Mucosa of rectum (tissue), 2 donors: ENCODE measurements at regions not wholly inside any gene's neighbourhood (a gene's known extent, or its start where the extent isn't known, plus 50 kb on each side); places are given as distances from the start of the nearest gene placed in this dataset.

Source experiments
- H3K27ac ChIP-seq, 2 donors: one replicate each; pipeline ENCODE4 v1.7.0; 2013; ENCODE audit warnings: inconsistent platforms in 2 of 2, low read depth in 2 of 2, low read length in 2 of 2
- H3K27me3 ChIP-seq, 2 donors: one replicate each; pipeline ENCODE4 v1.7.0; 2013; ENCODE audit warnings: low read length in 2 of 2; ENCODE audit not compliant: control insufficient read depth in 2 of 2, insufficient read depth in 2 of 2
- H3K36me3 ChIP-seq, 2 donors: one replicate each; pipeline ENCODE4 v1.7.0; 2013; ENCODE audit warnings: low read length in 2 of 2; ENCODE audit not compliant: control insufficient read depth in 2 of 2, insufficient read depth in 2 of 2
- H3K4me1 ChIP-seq, 2 donors: one replicate each; pipeline ENCODE4 v1.7.0; 2013; ENCODE audit warnings: low read length in 2 of 2, mild to moderate bottlenecking in 1 of 2; ENCODE audit not compliant: control insufficient read depth in 2 of 2, insufficient read depth in 2 of 2
- H3K4me3 ChIP-seq, 2 donors: one replicate each; pipeline ENCODE4 v1.7.0; 2013; ENCODE audit warnings: low read length in 2 of 2
- H3K9ac ChIP-seq, 2 donors: one replicate each; pipeline ENCODE4 v1.7.0; 2013; ENCODE audit warnings: low read length in 2 of 2, low read depth in 1 of 2, mild to moderate bottlenecking in 1 of 2
- H3K9me3 ChIP-seq, 2 donors: one replicate each; pipeline ENCODE4 v1.7.0; 2013; ENCODE audit warnings: low read length in 2 of 2; ENCODE audit not compliant: control insufficient read depth in 2 of 2
- donor health status: healthy.
- donor health status: Normal muscosa, but diverticular disease.

DNA sequence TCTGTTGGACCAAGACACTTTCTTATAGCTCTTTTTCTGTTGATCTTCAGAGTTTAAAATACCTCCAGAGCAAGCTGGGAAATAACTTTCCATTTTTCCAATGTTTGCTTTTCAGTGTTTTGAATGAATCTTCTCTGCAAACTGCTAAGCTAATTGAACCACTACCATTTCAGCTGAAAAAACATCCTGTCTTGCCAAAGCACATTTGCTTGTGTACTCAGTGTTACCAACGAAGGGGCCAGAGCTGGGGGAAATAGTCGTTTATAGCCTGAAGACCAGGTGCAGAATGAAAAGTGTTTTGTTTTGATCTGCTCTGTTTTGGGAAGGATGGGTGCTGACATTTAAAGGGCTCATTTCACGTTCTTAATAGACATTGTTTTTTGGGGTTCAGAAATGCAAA is 88.4 kb upstream of the CLNK start:
- no peak overlapping the region for H3K9ac ChIP-seq
- no peaks in the 10 kb centered on the region for H3K9me3 ChIP-seq
- no peak overlapping the region for H3K27ac ChIP-seq
- no peaks in the 10 kb centered on the region for H3K36me3 ChIP-seq
- H3K27me3 ChIP-seq = no peaks in the 10 kb centered on the region
- H3K4me3 ChIP-seq = no peak overlapping the region
- H3K4me1 ChIP-seq = no peaks in the 10 kb centered on the region

- Histone ChIP-seq H3K27ac (no peak overlapping the region), H3K9me3 (no peaks in the 10 kb centered on the region), H3K4me1 (no peaks in the 10 kb centered on the region), H3K27me3 (no peaks in the 10 kb centered on the region), H3K9ac (no peak overlapping the region), H3K4me3 (no peak overlapping the region), H3K36me3 (no peaks in the 10 kb centered on the region)
These were observed 80.8 kb upstream of the CLNK start for GRCh38 chr4:10765386-10765785.

DNA sequence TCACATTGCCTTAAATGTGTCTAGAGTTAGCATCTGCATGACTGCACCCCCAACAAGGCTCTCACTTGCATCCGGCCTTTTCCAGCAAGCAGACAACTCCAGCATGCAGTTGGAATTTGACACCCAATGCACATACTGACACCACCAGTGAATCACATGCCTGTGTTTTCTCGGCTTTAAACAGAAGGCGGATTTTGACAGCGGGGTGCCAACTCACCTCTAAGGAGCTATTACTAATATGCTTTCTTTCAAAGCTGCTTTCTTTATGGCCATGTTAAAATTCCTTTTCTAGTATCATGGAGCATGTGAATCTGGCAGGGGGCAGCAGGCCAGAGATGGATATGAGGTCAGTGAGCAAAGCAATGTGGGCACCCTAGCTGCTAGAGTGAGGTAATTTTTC is 78.0 kb upstream of the CLNK start:
- Histone ChIP-seq H3K4me3 (no peak overlapping the region), H3K27ac (no peak overlapping the region), H3K27me3 (no peaks in the 10 kb centered on the region), H3K9me3 (no peaks in the 10 kb centered on the region), H3K36me3 (no peaks in the 10 kb centered on the region), H3K9ac (no peak overlapping the region), H3K4me1 (no peaks in the 10 kb centered on the region)

DNA sequence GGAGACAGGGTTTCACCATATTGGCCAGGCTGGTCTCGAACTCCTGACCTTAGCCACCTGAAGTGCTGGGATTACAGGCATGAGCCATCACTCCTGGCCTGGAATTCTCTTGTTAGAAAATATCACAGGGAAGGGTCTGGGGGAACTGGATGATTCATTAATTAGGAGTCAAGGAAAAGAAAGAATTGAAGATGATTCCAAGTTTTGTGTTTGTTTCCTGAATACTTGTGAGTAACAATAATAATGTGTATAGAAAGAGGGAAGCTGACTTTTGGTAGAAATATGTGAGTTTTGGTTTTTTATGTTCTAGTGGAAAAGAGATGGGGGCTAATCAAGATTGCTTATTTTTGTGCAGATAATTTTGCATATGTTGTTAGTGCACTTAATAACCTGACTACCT is 77.3 kb upstream of the CLNK start:
- Histone ChIP-seq H3K27me3 (no peaks in the 10 kb centered on the region), H3K36me3 (no peaks in the 10 kb centered on the region), H3K4me1 (no peaks in the 10 kb centered on the region), H3K9ac (no peak overlapping the region), H3K4me3 (no peak overlapping the region), H3K27ac (no peak overlapping the region), H3K9me3 (no peaks in the 10 kb centered on the region)

DNA sequence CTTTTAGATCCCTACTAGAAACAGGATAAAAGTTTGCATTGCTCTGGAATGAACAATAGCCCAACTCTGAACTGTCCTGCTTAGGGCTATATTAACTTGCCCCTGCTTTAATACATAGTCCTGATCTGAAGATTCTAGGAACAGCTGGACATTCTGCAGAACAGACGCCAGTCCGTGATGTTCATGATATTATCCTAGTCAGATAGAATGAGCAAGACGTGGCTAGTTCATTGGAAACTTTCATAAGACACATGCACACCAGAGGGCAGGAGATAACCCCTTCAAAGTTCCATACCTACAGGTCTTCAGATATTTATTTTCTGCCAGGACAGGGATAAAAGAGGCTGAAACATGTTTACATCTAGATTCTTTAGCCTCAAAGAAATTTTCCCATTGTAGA is 75.5 kb upstream of the CLNK start:
- Histone ChIP-seq H3K4me3 (no peak overlapping the region), H3K9ac (no peak overlapping the region), H3K27ac (no peak overlapping the region), H3K9me3 (no peaks in the 10 kb centered on the region), H3K27me3 (no peaks in the 10 kb centered on the region), H3K4me1 (no peaks in the 10 kb centered on the region), H3K36me3 (no peaks in the 10 kb centered on the region)

GRCh38 chr4:10758906-10759305 is 74.3 kb upstream of the CLNK start:
- Histone ChIP-seq H3K9ac (no peak overlapping the region), H3K4me1 (no peaks in the 10 kb centered on the region), H3K9me3 (no peaks in the 10 kb centered on the region), H3K27ac (no peak overlapping the region), H3K27me3 (no peaks in the 10 kb centered on the region), H3K4me3 (no peak overlapping the region), H3K36me3 (no peaks in the 10 kb centered on the region)

GRCh38 chr4:10753856-10754402 is 69.4 kb upstream of the CLNK start:
- no peaks in the 10 kb centered on the region for H3K4me1 ChIP-seq
- H3K4me3 ChIP-seq = no peak overlapping the region

DNA sequence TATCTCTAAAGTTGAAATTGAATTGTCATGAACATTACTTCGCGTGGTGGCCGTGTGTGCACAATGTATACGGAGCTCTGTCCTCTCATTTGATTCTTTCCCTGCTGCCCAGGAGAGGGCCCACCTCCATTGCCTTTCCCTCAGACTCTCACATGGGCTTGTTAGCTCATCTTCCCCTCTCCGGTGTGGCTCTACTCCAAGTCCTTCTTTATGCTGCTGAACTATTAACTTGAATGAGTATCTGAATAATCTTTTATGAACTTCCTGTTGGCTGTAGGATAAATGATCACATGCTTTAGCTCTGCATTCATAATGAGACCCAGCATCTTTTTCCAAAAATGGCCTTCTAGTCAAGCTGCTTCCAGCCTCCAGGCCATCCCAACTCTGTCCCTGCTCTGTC is 68.8 kb upstream of the CLNK start:
- no peaks in the 10 kb centered on the region for H3K4me1 ChIP-seq

More at GRCh38 chr4:10753856-10754402, 69.4 kb upstream of the CLNK start:
- H3K9ac ChIP-seq = no peak overlapping the region
- H3K27me3 ChIP-seq = no peaks in the 10 kb centered on the region
- H3K27ac ChIP-seq = no peak overlapping the region
- no peaks in the 10 kb centered on the region for H3K9me3 ChIP-seq
- no peaks in the 10 kb centered on the region for H3K36me3 ChIP-seq

DNA sequence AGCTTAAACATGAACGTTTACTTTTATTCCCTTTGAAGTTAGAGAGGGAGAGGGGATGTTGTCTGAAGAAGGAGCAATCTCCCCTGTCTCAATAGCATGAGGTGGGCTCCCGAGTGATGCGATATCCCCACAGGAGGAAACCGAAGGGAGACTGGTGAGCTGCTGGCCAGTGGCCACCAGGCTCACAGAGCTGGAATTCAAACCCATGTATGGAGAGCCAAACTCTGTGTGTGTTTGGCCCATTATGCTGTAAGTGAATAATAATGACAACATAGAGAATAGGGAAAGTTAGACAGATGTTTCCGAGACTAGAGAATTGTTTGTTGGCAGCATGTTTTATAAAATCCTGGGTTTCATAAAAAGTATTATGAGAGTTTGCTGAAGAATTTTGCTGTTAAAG is 66.1 kb upstream of the CLNK start:
- H3K36me3 ChIP-seq = no peaks in the 10 kb centered on the region
- H3K9me3 ChIP-seq = no peaks in the 10 kb centered on the region
- H3K27ac ChIP-seq = no peak overlapping the region
- H3K27me3 ChIP-seq = no peaks in the 10 kb centered on the region
- H3K4me3 ChIP-seq = no peak overlapping the region
- H3K4me1 ChIP-seq = no peaks in the 10 kb centered on the region
- no peak overlapping the region for H3K9ac ChIP-seq

More for the DNA sequence above, 68.8 kb upstream of the CLNK start:
- no peaks in the 10 kb centered on the region for H3K36me3 ChIP-seq
- H3K9me3 ChIP-seq = no peaks in the 10 kb centered on the region
- H3K4me3 ChIP-seq = no peak overlapping the region
- H3K9ac ChIP-seq = no peak overlapping the region
- no peak overlapping the region for H3K27ac ChIP-seq
- no peaks in the 10 kb centered on the region for H3K27me3 ChIP-seq

DNA sequence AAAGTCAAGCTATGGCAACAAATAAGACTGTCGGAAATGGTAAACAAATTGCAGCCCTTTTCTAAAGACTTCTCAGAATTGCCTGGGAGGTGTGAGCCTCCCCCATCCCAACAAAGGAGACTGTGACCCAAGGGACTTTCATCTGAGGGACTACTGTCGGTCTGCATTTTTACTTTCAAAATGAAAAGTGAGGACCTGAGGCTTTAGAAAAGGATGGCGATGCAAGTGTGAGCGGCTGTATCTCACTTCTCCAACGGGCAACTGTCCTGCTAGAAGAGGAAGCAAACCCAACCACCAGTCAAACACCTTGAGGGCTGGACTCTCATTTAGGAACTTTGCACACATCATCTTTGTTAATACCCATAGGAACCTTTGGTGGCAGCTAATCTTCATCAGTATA is 62.6 kb upstream of the CLNK start:
- Histone ChIP-seq H3K36me3 (no peaks in the 10 kb centered on the region), H3K9ac (no peak overlapping the region), H3K27ac (no peak overlapping the region), H3K27me3 (no peaks in the 10 kb centered on the region), H3K9me3 (no peaks in the 10 kb centered on the region), H3K4me3 (no peak overlapping the region), H3K4me1 (no peaks in the 10 kb centered on the region)
